ENCODE measurements at regions not wholly inside any gene's neighbourhood (a gene's known extent, or its start where the extent isn't known, plus 50 kb on each side); places are given as distances from the start of the nearest gene placed in this dataset.

- Histone ChIP-seq H3K4me2 (ENCODE audit: low read depth, low read length) (no peak overlapping the region), H2AFZ (ENCODE audit: low read length) (no peak overlapping the region), H3K4me3 (replicated peaks in 1 of 3; ENCODE audit: insufficient read depth in 1 of 3, low read depth in 2 of 3, low read length in 3 of 3) (no peak overlapping the region), H3K9me3 (ENCODE audit: low read length) (no peaks in the 10 kb centered on the region), H4K20me1 (ENCODE audit: insufficient read depth, low read length) (no peaks in the 10 kb centered on the region), H3K4me1 (ENCODE audit: insufficient read depth, low read length) (no peaks in the 10 kb centered on the region), H3K27me3 (ENCODE audit: control insufficient read depth in 1 of 2, insufficient read depth in 2 of 2, low read length in 2 of 2) (no peaks in the 10 kb centered on the region), H3K27ac (ENCODE audit: extremely low read length, insufficient read depth, low read length) (no peak overlapping the region), H3K36me3 (replicated peaks in 1 of 2; ENCODE audit: control insufficient read depth in 1 of 2, insufficient read depth in 2 of 2, low read length in 2 of 2) (no peaks in the 10 kb centered on the region), H3K79me2 (ENCODE audit: insufficient read depth, low read length) (no peaks in the 10 kb centered on the region), H3K9ac (ENCODE audit: insufficient read depth, low read depth, low read length) (no peak overlapping the region)
- TF ChIP-seq ZBTB7B (CRISPR knock-in tag; IDR thresholded peaks at IDR 0.05), result no peak
- TF ChIP-seq PLRG1 (conservative IDR thresholded peaks at IDR 0.05), result no peak
- no peak for TF ChIP-seq FOXK2 (IDR thresholded peaks at IDR 0.05)
- TF ChIP-seq ZNF788 (CRISPR knock-in tag; IDR thresholded peaks at IDR 0.05; ENCODE audit: borderline replicate concordance), result no peak
- TF ChIP-seq ATF2 (CRISPR knock-in tag; IDR thresholded peaks at IDR 0.05), result no peak
- no peak for TF ChIP-seq DNMT1 (CRISPR knock-in tag; IDR thresholded peaks at IDR 0.05)
- no peak for TF ChIP-seq MXD3 (CRISPR knock-in tag; IDR thresholded peaks at IDR 0.05)
- TF ChIP-seq SAFB2 (CRISPR knock-in tag; IDR thresholded peaks at IDR 0.05; ENCODE audit: borderline replicate concordance, low read depth), result no peak
- TF ChIP-seq ZBTB42 (CRISPR knock-in tag; IDR thresholded peaks at IDR 0.05), result no peak
- no peak for TF ChIP-seq SMAD3 (CRISPR knock-in tag; IDR thresholded peaks at IDR 0.05)
- TF ChIP-seq SCMH1 (CRISPR knock-in tag; IDR thresholded peaks at IDR 0.05; ENCODE audit: borderline replicate concordance), result no peak
- intact Hi-C loops (cut with micrococcal nuclease; ENCODE audit: unreplicated experiment) (no loop called here), in situ Hi-C loops (cut with HindIII; ENCODE audit: extremely low pct_ligation_motif_present, low pct_unique_long_range_greater_than_20kb) (no loop called here)
- POLR2A ChIA-PET, result no interaction called here
- no TSS peak for BruUV-seq (replicated peaks)
- CTCF ChIA-PET (ENCODE audit: low intra/inter-chr PET ratio, low total read pairs), result no interaction called here
- FAIRE-seq, result no peak
- no peak for DNase-seq (ENCODE audit: low spot score)
- ATAC-seq, result no peak
- 11% methylated on average over 2 of the region's 2 CpGs for WGBS (ENCODE audit: low lambda C conversion rate)
These were observed 715.6 kb downstream of the QKI start for GRCh38 chr6:164130151-164130550.

All from HepG2 (cell line).